ENCODE measurements at regions not wholly inside any gene's neighbourhood (a gene's known extent, or its start where the extent isn't known, plus 50 kb on each side); places are given as distances from the start of the nearest gene placed in this dataset.

- TF ChIP-seq POLR2A (IDR thresholded peaks at IDR 0.05) (no peak), POLR2AphosphoS5 (IDR thresholded peaks at IDR 0.05) (no peak)
- TF ChIP-seq, protein P1, sequence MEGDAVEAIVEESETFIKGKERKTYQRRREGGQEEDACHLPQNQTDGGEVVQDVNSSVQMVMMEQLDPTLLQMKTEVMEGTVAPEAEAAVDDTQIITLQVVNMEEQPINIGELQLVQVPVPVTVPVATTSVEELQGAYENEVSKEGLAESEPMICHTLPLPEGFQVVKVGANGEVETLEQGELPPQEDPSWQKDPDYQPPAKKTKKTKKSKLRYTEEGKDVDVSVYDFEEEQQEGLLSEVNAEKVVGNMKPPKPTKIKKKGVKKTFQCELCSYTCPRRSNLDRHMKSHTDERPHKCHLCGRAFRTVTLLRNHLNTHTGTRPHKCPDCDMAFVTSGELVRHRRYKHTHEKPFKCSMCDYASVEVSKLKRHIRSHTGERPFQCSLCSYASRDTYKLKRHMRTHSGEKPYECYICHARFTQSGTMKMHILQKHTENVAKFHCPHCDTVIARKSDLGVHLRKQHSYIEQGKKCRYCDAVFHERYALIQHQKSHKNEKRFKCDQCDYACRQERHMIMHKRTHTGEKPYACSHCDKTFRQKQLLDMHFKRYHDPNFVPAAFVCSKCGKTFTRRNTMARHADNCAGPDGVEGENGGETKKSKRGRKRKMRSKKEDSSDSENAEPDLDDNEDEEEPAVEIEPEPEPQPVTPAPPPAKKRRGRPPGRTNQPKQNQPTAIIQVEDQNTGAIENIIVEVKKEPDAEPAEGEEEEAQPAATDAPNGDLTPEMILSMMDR (IDR thresholded peaks at IDR 0.05 in 8 of 11, conservative IDR thresholded peaks at IDR 0.05 in 3 of 11) = no peak
These were observed 137.7 kb upstream of the PKDCC start for GRCh38 chr2:41910126-41910525.
